ENCODE measurements at regions not wholly inside any gene's neighbourhood (a gene's known extent, or its start where the extent isn't known, plus 50 kb on each side); places are given as distances from the start of the nearest gene placed in this dataset.

GRCh38 chr5:63719147-63719546 lies 243.1 kb downstream of the HTR1A start:
- TF ChIP-seq CTCF (conservative IDR thresholded peaks at IDR 0.05), result no peak
- no peaks in the 10 kb centered on the region for H3K4me1 Mint-ChIP-seq
- no peak overlapping the region for H2AK5ac ChIP-seq (ENCODE audit: insufficient read length, low read length)

More at GRCh38 chr5:63719147-63719546, 243.1 kb downstream of the HTR1A start:
- Histone ChIP-seq H3T11ph (ENCODE audit: low read length) (no peak overlapping the region), H2BK20ac (ENCODE audit: low read depth, low read length, poor library complexity, severe bottlenecking) (no peak overlapping the region), H3K79me1 (ENCODE audit: insufficient read depth, low read depth, low read length, poor library complexity, severe bottlenecking) (no peaks in the 10 kb centered on the region), H3K14ac (ENCODE audit: insufficient read depth, low read length) (no peak overlapping the region), H2BK15ac (ENCODE audit: low read depth, low read length) (no peak overlapping the region), H2BK120ac (ENCODE audit: low read depth, low read length, poor library complexity, severe bottlenecking) (no peak overlapping the region), H3K79me2 (ENCODE audit: insufficient read depth, low read length) (no peaks in the 10 kb centered on the region), H3K23me2 (ENCODE audit: insufficient read length, low read depth, low read length, poor library complexity, severe bottlenecking) (no peaks in the 10 kb centered on the region), H4K8ac (replicated peaks; ENCODE audit: insufficient read length, low read depth, low read length) (no peak overlapping the region), H2AFZ (ENCODE audit: low read length) (no peak overlapping the region), H3K9ac (ENCODE audit: extremely low read depth, insufficient read length, low read length) (no peak overlapping the region), H3K27me3 (ENCODE audit: insufficient read depth, low read length) (no peaks in the 10 kb centered on the region), H3K4me1 (ENCODE audit: insufficient read depth, low read length) (no peaks in the 10 kb centered on the region), H4K20me1 (ENCODE audit: control insufficient read depth, insufficient read depth, insufficient read length) (no peaks in the 10 kb centered on the region), H3K4me2 (ENCODE audit: insufficient read depth, insufficient read length, low read length) (no peak overlapping the region), H3K18ac (ENCODE audit: insufficient read length, low read depth, low read length) (no peak overlapping the region), H3K56ac (ENCODE audit: insufficient read length, low read depth, low read length) (no peak overlapping the region), H4K5ac (ENCODE audit: insufficient read length, low read depth, low read length) (no peak overlapping the region), H4K91ac (ENCODE audit: insufficient read length, low read depth, low read length) (no peak overlapping the region), H2BK12ac (ENCODE audit: insufficient read length, low read depth, low read length) (no peak overlapping the region), H3K23ac (ENCODE audit: insufficient read length, low read depth, low read length) (no peak overlapping the region), H3K27ac (ENCODE audit: insufficient read length, low read depth, low read length) (no peak overlapping the region), H2BK5ac (ENCODE audit: insufficient read length, low read length) (no peak overlapping the region), H3K4ac (ENCODE audit: low read depth, low read length) (no peak overlapping the region), H3K9me3 (ENCODE audit: control insufficient read depth, low read depth, low read length) (no peaks in the 10 kb centered on the region)
- H3K36me3 Mint-ChIP-seq (ENCODE audit: insufficient read depth in 1 of 3, low read depth in 3 of 3), result no peaks in the 10 kb centered on the region
- no peaks in the 10 kb centered on the region for H3K27me3 Mint-ChIP-seq (ENCODE audit: low read depth)
- no peak overlapping the region for H3K4me3 Mint-ChIP-seq
- no CpG with 5 or more reads among the region's 1 CpG for WGBS (ENCODE audit: extremely low coverage, insufficient read length, low lambda C conversion rate)
- no peak for DNase-seq
- H3K27ac Mint-ChIP-seq, result no peak overlapping the region
- H3K9me3 Mint-ChIP-seq, result no peaks in the 10 kb centered on the region

All from H9 (cell line).